ENCODE measurements at regions not wholly inside any gene's neighbourhood (a gene's known extent, or its start where the extent isn't known, plus 50 kb on each side); places are given as distances from the start of the nearest gene placed in this dataset.

DNA sequence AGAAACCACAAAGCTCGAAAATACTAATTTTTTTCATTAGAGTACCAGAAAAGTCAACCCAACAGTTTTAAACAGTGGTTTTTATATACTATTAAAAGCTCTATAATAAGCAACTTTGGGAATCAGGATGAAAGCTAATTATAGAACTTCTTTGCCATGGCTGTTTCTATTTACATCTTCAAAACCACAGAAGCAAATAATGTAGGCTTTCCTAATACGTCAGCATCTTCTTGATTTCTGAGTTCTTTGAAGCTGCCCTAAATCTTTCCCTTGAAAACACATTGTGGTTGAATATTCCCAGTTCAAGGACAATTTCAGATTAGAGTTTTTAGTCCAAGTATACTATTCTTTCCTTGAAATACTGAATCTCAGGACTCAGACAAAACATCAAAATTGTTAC lies 460.2 kb upstream of the FAT1 start:
- no peak for DNase-seq (ENCODE audit: low read depth)
- TF ChIP-seq, protein P1, sequence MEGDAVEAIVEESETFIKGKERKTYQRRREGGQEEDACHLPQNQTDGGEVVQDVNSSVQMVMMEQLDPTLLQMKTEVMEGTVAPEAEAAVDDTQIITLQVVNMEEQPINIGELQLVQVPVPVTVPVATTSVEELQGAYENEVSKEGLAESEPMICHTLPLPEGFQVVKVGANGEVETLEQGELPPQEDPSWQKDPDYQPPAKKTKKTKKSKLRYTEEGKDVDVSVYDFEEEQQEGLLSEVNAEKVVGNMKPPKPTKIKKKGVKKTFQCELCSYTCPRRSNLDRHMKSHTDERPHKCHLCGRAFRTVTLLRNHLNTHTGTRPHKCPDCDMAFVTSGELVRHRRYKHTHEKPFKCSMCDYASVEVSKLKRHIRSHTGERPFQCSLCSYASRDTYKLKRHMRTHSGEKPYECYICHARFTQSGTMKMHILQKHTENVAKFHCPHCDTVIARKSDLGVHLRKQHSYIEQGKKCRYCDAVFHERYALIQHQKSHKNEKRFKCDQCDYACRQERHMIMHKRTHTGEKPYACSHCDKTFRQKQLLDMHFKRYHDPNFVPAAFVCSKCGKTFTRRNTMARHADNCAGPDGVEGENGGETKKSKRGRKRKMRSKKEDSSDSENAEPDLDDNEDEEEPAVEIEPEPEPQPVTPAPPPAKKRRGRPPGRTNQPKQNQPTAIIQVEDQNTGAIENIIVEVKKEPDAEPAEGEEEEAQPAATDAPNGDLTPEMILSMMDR (IDR thresholded peaks at IDR 0.05; ENCODE audit: low read depth, low read length, missing control alignments), result no peak
- no peak overlapping the region for H3K4me3 ChIP-seq (ENCODE audit: low read depth, low read length)

DNA sequence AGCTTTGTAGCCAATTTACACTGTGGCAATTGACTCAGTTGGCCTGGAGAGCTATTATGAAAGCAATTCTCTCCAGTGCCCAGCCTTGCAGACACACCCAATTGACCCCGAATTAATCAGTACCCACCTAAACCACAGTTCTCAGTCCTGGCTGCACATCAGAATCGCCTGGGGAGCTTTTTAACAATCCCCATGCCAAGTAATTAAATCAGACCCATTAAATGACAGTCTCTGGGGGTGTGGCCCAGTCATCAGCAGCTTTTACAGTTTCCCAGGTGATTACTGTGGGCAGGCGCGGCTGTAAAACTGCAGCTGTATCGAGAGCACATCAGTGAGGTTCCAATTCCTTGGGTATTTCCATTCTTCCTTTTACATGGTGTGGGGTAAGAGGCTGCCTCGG lies 460.9 kb upstream of the FAT1 start:
- H3K4me3 ChIP-seq (ENCODE audit: low read depth, low read length), result no peak overlapping the region
- TF ChIP-seq, protein P1 (IDR thresholded peaks at IDR 0.05; ENCODE audit: low read depth, low read length, missing control alignments), result no peak
- DNase-seq (ENCODE audit: low read depth), result no peak

DNA sequence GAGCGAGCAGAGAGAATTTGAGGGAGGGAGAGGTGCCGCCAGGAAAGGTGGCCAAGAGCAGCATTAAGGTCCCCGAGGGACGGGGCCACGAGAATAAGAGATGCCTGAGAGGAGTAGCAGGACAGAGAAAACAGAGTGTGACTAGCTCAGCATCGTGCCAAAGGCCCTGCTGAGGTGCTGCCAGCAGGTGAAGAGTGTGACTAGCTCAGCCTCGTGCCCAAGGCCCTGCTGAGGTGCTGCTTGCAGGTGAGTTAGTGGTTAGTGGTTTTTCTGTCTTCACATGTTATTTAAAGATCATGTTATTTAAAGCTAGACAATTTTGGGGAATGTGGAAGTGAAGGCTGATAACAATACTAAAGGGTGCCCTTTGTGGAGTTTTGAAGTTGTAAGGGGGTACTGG lies 464.5 kb upstream of the FAT1 start:
- TF ChIP-seq, protein P1 (IDR thresholded peaks at IDR 0.05; ENCODE audit: low read depth, low read length, missing control alignments), result no peak
- no peak overlapping the region for H3K4me3 ChIP-seq (ENCODE audit: low read depth, low read length)
- no peak for DNase-seq (ENCODE audit: low read depth)

DNA sequence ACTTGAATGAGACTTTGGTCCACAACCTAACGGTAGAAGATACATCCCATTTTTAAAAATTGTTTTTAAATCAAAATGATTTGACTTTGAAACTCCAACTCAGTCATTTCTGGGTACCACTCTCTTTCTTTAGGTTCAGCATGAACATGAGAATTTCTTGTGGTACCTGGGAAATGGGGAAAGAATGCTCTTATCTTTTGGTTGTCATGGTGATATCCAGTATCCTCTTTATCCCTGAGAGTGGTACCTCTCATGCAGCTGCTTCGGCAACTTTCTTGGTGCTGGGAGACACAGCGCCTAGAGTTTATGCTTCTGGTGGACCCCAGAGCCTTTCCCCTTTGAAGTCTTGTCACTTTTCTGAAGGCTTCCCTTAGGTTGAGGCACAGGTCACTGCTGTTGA lies 465.1 kb upstream of the FAT1 start:
- H3K4me3 ChIP-seq (ENCODE audit: low read depth, low read length), result no peak overlapping the region
- no peak for DNase-seq (ENCODE audit: low read depth)
- TF ChIP-seq, protein P1 (IDR thresholded peaks at IDR 0.05; ENCODE audit: low read depth, low read length, missing control alignments), result no peak

DNA sequence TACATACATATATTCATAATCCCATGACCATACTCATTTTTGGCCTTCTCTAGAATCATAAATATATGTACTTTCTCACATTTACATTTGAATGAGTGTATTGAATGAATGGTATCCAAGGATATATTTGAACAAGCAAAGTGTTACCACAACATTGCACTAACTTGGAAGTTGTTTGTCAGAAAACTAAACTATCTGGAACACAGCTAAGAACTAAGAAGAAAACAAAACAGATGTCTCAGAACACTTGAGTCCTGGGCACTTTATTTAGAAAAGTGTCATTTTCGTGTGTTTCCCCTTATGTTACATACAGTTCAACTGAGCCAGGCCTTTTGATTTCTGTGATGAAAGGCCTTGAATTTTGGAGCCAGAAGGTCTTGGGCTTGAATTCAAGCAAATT lies 466.7 kb upstream of the FAT1 start:
- no peak overlapping the region for H3K4me3 ChIP-seq (ENCODE audit: low read depth, low read length)
- no peak for DNase-seq (ENCODE audit: low read depth)
- TF ChIP-seq, protein P1 (IDR thresholded peaks at IDR 0.05; ENCODE audit: low read depth, low read length, missing control alignments), result no peak

DNA sequence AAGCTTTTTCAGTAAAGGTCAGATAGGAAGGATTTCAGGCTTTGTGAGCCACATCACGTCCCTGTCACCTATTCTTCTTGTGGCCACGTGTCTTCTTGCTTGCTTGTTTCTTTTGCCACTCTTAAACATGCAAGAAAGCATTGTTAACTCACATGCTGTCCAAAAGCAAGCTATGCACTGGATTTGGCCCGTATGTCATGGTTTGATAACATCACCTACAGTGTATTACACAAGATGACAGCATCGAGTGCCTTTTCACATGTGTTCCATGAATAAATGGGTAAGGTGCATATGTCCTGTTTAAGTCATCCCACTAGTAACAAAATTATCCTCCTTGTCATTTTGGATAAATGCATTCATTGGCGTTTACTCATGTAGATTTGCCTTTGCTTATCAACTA lies 468.0 kb upstream of the FAT1 start:
- TF ChIP-seq, protein P1 (IDR thresholded peaks at IDR 0.05; ENCODE audit: low read depth, low read length, missing control alignments), result no peak
- DNase-seq (ENCODE audit: low read depth), result no peak
- H3K4me3 ChIP-seq (ENCODE audit: low read depth, low read length), result no peak overlapping the region

DNA sequence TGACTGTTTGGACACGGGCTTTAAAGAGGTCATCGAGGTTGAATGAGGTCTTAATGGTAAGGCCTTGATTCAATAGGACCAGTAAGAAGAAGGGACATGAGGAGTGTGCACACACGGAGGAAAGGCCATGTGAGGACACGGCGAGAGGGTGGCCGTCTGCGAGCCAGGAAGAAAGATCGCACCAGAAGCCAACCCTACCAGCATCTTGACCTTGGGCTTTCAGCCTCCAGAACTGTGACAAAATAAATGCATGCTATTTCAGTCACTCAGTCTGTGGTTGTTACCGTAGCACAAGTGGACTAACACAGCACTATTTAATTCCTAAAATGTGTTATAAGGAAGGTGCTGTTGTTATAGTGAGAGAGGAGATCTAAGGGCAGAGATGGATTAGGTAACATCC lies 468.6 kb upstream of the FAT1 start:
- TF ChIP-seq, protein P1 (IDR thresholded peaks at IDR 0.05; ENCODE audit: low read depth, low read length, missing control alignments), result no peak
- no peak overlapping the region for H3K4me3 ChIP-seq (ENCODE audit: low read depth, low read length)
- no peak for DNase-seq (ENCODE audit: low read depth)
